ENCODE measurements at regions not wholly inside any gene's neighbourhood (a gene's known extent, or its start where the extent isn't known, plus 50 kb on each side); places are given as distances from the start of the nearest gene placed in this dataset.
"Not testable (repeated sequence)": the region's sequence is repeated elsewhere in the genome, so short reads cannot be mapped to it uniquely, and the experiment has no call there.

DNA sequence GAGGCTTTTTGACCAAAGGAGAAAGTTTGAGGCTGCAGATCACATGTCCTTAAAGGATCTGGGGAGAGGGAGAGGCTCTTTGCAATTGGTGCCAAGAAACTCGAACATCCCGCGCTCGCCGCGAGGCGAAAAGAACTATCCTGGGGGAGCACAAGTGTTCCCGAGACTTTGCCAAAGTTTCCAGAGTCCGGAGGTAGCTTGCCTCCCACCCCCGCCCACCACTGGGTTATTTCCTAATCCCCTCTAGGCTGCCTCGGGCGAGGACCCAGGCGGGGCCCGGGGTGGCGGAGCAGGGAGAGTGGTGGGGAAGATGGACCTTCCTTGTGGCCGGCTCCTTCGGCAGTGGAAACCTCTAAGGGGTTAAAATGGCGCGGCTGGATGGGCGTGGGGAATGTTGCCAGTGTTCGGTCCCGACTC is 114.5 kb downstream of the KCNRG start:
- no peak for DNase-seq (ENCODE audit: low read depth, low spot score)

DNA sequence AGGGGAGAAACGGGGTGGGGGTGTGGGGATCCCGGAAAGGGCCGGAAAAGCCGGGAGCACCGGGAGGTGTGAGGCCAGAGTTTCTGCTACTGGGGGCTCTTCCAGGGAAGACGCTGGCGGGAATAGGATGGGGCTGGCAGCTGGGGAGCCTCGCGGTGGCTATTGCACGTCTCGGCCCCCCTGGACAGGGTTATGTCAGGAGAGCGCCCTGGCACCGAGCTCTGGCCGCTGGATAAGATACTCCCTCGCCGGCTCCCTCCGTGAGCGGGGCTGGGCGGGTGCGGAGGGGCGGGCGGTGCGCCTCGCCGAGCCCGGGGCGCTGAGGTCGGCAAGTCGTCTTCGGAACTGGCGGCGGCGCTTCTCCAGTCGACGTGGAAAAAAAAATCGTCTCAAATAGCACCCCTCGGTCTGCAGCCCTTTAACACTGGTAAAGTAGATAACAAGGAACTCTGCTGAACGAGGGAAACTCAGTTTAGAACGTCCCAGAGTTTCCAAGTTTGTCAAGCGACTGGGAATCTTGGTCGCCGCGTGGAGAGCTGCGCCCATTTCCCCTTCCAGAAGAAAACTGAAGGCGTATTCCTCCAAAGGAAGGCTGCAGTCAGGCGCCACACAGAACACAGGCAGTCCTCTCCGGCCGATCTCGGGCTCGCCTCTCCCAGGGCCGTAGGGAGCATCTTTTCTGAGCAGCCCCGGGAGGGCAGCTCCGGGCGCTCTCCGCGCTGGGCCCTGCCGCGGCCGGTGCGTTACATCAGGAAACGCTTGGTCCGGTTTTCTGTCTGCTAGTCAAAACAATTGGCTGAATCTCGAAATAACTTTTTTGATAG is 115.1 kb downstream of the KCNRG start:
- peak; percentile 62 for DNase-seq (ENCODE audit: low read depth, low spot score)

DNA sequence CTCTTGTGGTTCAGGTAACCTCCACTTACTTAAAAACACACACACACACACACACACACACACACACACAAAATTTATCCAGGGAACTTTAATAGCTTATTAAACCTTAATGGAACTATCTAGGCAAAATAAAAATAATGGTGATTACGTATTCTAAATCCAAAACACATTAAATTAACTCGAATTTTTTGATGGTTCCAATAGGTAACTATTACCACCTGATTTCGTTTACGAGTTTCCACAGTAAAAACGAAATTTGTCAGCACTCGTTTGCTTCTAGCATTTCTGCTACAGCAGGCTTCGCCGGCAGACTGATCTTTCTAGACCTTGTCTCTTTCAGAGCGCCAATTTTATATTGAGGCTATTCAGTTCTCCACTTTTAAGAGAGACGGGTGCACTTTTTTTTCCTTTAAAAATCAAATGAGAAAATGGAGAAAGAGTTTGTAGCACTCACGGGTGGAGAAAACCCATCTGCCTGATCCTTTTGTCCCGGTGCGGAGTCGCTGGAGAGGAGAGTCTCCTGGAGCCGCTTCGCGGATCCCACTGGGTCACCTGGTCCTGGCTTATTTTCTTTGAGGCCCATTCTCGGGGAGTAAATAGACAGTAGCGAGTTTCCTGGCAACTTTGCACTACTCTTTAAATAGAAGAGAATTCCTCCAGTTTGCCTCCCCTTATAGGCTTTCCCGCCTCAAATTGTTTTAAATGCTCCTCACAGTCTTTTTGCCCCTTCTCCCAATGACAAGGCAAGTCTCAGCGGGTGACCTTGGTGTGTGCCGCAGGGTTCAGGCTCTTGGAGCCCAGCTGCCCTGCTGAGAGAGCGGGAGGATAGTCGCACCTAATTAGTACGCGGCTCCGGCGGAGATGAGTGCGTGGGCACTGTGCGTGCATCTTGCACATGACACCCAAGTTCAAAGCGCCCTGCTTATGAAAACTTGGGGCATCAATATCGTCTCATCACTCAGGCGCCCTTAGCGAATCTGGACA is 117.0 kb downstream of the KCNRG start:
- DNase-seq (ENCODE audit: low read depth, low spot score) = peak; percentile 26

DNA sequence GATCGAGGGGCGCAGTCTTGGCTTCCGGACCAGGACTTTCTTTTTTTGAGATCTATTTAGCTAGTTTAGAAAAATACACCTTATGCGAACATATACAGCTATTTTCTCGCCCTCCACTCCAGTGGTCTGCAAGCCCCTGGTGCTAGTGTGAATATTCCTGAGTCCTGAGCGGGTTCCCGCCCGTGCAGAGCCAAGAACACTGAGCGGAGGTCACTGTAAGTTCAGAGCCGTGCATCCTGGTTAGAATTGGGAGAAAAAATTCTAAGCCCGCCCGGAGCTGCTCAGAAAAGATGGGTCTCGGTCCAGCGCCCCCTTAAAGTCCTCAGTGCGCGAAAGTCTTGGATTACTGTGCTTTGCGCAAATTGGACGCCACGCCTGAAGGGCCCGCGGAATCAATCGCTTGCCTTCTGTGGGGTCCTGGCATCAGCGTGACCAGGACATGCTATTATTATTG is 117.7 kb downstream of the KCNRG start:
- peak; percentile 10 for DNase-seq (ENCODE audit: low read depth, low spot score)

DNA sequence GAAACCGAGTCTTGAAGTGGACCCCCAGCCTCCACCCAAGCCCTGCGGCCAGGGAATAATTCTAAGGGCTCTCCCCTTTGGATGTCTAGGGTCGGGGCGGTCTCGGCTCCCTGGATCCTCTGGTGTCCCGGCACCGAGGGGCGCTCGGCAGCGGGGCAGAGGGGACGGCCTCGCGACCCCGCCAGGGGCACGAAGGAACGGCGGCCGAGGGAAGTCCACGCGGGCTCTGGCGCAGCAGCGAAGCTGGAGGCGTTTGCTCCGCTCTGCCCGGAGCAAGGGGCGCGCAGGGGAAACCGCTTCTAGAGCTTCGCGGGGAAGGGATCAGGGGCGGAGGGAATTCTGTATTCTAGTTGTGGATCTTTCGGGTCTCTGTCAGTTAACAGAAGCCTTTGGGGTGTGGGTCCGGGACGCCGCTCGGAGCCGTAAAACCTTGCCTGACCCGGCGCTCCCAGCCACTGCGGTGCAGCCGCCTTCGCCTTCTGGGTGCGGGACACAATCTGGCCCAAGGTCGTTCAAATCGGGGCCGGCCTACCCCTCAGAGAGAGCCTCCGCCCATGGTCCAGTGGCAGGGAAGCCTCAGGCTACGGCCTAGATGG is 118.2 kb downstream of the KCNRG start:
- DNase-seq (ENCODE audit: low read depth, low spot score) = no peak

DNA sequence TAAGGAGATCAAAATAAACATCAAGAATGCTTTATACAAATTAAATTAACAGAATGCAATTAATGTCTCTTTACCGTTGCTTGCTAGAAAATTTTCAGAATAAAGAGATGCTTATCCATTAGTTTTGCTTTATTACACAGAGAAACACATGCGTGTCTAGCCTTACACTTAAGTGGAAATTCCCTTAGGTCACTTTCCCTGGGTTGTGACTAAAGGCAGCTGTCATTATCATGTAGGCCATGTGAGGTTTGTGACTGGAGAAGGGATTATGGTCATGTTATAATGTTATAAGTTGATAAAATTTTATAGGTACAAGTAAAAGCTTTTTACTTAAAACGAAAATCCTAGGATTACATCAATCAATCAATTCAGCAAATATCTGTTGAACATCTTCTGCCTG is 121.0 kb downstream of the KCNRG start:
- no peak for DNase-seq (ENCODE audit: low read depth, low spot score)

DNA sequence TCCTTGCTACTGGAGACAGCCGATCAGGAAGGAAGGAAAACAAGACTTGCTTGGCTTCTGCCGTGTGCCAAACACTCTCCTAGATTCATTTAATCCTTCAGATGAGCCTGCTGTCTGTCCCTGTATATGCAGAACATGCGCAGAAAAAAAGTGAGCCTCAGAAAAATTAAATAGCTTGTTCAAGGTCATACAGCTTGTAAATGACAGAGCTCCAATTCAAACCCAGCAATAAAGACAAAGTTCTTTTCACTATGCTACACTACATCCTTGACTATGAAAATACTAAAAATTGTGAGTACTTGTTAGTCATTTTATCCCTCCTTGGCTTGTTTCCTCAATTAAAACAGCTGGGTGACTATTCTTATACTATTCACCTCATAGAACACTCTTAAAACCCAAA is 121.4 kb downstream of the KCNRG start:
- DNase-seq (ENCODE audit: low read depth, low spot score) = no peak

DNA sequence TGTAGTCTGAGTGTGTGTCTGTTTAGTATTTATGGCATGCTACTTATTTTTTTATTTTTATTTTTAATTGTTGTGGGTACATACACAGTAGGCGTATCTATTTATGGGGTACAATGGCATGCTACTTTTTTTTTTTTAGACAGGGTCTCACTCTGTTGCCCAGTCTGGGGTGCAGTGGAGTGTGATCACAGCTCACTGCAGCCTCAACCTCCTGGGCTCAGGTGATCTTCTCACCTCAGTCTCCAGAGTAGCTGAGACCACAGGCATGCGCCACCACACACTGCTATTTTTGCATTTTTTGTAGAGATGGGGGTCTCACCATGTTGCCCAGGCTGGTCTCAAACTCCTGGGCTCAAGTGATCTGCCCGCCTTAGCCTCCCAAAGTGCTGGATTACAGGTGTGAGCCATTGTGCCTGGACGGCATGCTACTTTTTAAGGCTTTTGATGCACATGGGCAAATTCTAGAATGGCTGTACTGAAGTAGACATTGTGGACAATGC is 124.2 kb downstream of the KCNRG start:
- DNase-seq (ENCODE audit: low read depth, low spot score) = not testable (repeated sequence)

DNA sequence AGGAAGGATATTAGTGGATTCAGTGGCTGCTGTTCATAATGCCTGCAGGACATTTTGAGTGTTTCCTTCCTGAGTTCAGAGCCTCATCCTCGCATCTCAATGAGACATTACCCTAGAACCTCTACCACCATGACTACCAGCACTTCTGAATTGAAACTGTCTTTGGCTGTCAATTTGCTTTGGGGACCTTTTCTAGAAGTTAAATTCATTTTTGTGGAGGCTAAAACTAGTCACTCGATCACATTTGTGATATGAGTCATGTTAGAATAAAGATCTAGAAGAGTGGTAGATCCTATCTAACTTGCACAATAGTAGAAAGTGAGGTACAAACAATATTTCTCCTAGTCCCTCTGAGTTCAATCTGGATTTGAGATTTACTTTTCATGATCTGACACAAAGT is 124.9 kb downstream of the KCNRG start:
- DNase-seq (ENCODE audit: low read depth, low spot score) = no peak

DNA sequence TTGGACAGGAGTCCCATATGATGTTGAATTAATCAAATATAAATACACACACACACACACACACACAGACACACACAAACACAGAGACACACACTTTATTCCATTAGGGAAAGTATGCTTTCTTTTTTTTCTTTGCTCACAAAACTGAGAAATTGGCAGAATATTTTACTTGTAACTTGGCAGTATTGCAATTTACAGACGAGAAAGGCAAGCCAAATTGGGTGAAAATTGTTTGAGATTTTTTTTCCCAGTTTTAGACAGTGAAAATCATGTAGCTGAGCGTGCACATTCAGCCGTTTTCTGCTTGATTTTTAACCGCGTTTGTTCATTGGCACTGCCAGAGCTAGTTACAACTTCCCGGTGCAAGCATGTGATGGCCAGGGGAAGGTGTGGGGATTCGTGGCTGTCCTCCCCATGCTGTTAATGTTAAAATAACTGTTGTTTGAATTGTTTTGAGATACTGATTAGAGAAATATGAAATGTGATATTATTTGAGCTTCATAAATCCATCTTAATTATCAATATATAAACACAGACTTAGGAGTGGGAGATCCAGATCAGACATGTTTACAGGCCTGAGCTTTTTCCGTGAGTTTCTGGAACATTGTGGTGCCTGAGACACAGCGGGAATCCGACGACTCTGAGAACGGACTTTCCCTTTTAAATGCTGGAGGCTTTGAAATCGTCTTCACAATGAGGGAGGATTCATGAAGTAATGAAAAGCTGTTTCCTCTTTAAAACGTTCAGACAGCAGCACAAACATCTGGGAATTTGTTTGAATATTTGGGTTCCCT is 125.5 kb downstream of the KCNRG start:
- no peak for DNase-seq (ENCODE audit: low read depth, low spot score)

DNA sequence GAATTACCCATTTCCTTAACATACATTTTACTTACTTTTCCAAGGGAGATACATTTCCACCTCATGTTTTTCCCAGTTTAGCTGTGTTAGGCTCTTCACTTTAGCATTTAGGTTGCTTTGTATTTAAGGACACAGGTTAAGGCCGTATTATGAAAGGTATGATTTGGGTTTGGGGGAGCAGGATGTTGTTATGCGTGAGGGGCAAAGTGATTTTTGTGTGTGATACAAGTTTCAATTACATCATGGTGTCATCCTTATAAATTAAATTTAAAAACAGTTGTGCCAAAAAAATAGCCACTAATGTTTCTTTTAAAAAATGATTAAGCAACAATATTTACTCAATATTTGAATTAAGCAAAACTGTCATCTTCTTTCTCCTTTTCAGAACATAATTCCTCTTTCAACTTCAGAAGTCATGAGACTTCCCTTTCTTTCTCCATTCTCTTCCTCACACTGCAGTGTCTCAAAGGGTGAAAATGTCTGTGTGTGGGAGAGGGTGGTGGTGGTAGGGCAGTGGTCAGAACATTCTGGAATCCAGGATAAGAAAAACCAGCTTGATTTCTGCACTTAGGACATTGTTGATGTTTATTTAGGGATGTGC is 126.2 kb downstream of the KCNRG start:
- no peak for DNase-seq (ENCODE audit: low read depth, low spot score)

DNA sequence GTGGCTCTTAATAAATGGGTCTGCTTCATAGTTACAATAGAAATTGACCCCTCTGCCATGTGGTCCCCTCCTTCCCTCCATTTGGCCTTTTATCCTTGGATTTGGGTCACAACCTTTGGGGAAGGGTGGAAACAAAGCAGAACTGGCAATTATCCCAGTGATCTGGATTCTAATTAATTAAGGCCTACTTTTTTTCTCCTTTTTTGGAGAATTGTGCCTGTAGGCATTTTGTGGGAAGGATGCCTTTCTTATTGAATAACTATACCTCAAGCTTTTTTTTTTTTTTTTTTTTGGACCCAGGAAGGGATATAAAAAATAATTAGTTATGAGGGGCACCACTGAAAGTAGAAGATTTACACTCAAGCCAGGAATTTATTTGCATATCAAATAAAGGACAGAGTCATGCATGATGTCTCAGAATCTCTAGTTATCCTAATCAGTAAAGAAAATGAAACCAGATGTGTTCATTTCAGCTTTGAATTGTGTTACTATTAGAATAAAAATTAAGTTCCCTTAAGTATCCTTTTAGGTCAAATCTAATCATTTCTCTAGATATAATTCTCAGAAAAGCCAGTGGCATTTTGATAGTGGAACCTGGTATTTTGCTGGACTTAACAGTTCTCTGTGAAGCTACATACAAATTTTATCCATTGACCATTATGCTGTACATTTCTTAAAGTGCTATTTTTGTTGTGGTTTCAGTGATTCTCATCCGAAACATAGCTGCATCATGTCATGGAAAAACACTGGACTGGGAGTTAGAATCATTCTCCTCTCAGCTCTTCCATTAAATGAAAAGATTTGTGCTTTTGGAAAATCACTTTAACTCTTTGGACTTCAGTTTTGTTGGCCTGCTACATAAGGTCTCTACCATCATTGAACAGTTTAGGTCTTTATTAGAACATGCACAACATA is 129.3 kb downstream of the KCNRG start:
- DNase-seq (ENCODE audit: low read depth, low spot score) = no peak

DNA sequence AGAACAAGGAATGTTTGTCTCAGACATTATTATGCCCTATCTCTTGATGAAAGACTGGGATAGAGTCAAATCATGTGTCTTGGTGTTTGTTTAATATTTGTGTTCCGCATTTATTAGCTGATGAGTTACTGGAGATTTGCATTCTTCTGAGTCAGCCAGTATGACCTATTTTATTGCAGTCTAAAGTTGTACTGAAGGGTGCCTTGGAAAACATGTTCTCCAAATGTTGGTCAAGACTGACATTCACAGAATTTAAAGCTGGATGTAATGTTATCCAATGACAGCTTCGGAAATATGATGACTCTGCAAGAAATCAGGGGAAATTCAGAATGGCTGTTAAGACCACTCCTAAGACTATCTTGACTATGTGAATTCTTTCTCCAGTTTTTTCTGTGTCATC is 134.0 kb downstream of the KCNRG start:
- DNase-seq (ENCODE audit: low read depth, low spot score) = no peak

DNA sequence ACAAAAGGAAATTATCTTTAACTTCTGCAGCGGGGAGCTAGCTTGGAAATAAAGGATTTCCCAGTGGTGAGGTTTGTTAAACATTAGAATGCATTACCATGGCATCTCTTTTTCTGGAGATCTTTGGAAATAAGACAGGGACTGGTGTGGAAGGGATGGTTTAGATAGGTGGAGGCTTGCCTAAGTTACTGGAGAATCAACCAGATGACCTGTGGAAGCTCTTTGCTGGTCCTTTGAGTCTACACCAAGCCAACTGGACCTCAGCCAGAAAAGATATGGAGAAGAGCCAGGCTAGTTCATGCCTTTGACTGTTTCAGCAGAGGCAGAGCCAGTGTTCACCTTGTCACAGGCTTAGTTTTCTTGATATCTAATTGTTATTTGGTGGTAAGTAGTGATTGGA is 134.7 kb downstream of the KCNRG start:
- DNase-seq (ENCODE audit: low read depth, low spot score) = no peak

DNA sequence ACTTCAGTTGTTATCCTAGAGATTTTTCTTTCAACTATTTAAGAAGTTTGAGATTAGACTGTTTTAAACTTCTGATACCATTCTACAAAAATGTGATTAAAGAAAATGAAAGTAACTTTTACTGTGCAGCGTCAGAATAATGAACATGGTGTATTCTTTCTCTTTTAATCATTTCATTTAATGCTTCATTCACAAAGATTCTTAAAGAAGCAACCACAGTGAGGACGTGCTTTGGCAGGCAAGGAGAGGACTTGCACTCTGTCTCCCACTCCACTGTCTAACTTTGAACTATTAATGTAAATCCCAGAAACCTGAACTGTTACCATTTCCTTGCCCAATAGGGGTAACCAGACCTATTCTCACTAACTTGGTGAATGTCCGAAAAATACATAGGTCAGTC is 137.0 kb downstream of the KCNRG start:
- DNase-seq (ENCODE audit: low read depth, low spot score) = no peak

DNA sequence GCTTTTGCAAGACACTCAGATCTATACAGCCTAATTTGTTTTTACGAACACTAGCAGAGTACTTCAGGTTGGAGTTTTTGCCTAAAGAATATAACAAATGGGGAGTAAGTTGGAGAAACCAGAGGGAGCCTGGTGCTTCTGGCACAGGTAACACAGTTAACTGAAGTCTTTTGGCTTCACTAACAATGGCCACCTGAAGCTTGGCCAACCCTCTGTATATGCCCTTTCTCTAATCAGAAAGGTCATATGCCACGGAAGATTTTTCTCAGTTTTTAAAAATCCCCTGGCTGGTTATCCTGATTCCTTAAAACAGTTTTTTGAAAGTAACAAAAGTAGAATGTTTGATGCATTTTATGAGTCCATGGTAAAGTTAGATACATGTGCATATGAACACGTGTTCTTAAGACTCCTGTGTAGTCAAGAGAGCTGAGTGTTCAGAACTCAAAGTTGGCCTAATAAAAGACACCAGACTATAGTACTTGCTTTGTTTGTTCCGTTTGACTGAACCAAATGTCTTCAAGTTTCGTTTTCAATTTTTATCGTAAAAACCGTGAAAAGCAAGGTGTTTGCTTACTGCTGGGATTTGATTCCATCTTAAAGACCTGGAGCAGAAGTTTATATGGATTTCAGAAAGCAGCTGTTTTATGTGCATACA is 137.5 kb downstream of the KCNRG start:
- no peak for DNase-seq (ENCODE audit: low read depth, low spot score)

DNA sequence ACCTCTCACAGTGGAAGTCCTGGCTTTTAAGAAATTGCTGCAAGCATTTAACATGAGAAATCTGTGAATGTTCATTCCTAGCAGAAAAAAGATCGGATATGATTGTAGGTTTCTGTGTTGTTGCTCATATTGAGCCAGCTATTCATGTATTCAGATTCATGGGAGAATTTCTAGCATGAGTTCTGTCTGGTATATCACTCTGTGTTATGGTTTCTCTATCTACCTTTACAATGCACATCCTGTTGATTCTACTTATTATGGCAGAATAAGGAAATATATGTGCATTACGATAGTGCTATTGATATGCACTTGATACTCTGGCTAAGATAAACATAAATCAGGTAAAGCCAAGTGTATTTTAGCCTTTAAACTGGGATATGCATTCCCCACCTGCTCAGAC is 138.2 kb downstream of the KCNRG start:
- no peak for DNase-seq (ENCODE audit: low read depth, low spot score)

DNA sequence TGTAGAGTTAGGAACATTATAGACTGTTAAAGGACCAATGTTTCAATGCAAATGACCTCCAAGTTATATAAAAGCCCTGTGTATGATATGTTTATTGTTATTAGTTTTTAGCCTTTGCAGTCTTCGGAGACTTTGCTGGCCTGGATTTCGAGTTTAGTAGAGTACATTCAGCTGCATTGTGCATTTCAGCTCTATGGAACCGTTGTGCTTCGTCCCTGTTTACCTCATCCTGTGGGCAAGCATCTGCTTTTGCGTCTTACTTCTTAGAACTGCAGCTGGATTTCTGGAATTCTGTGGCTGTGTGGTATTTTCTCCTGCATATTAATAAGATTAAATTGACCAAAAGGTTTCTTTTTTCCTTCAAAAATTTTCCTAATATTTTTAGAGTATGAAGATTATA is 138.6 kb downstream of the KCNRG start:
- DNase-seq (ENCODE audit: low read depth, low spot score) = no peak

DNA sequence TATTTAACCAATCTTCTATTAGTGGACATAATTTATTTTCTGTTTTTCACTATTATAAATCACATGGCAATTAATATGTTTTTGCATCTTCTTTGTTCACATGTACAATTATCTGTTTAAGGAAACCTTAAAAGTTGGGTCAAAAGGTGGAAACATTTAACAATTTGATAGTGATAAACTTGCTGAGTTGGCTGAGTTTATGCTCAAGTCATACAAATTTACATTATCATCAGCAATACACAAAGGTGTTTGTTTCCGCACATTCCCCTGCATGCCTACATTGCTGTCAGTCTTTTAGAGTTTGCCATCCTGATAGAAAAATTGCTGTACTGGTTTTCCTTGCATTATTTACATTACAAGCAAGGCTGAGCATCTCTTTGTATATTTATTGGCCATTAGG is 139.5 kb downstream of the KCNRG start:
- no peak for DNase-seq (ENCODE audit: low read depth, low spot score)

Data from astrocyte of the hippocampus (primary cell).